RKO (cell line): ENCODE measurements at regions not wholly inside any gene's neighbourhood (a gene's known extent, or its start where the extent isn't known, plus 50 kb on each side); places are given as distances from the start of the nearest gene placed in this dataset.
"Not testable (repeated sequence)": the region's sequence is repeated elsewhere in the genome, so short reads cannot be mapped to it uniquely, and the experiment has no call there.

ENCODE experiments used
- DNase-seq: peaks from one replicate; pipeline ENCODE4 v3.0.0-alpha.2; 2016; ENCODE audit warnings: low spot score

DNA sequence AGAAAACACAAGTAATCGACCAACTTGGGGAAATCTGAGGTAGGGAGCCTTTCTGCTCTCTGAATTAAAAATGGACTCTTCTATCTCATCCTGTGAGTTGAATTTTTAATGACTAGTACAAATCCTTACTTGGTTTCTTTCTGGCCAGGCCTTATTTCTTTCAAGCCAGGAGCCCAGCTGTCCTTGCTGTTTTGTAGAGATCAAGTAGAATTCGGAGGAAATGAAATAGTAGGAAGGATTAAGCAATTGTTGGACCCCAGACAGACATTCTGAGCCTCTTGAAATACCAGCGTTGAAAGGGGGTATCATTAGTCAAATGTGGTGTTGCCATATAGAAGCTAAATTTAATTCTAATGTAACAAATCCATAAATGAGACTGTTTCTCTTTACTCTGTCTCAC, 53.7 kb upstream of the SMIM15 start:
- DNase-seq, result no peak

DNA sequence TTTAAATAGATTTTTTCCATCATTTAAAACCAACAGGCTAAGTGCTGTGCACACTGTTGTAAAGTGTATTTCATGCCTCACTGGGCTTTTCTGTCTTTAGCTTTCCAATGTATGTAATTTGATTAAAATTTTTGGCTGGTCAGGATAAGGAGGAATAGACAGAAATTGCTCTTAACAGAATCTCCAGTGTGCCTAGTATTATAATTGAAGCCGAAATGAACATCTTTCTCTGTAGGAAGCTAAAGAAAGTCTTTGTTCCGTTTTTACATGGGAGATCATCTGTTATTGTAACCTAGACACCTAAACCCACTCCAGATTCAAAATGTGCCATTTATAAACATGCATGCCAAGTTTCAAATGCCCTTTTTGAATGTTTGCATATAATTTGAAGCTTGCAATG, 54.5 kb upstream of the SMIM15 start:
- no peak for DNase-seq

DNA sequence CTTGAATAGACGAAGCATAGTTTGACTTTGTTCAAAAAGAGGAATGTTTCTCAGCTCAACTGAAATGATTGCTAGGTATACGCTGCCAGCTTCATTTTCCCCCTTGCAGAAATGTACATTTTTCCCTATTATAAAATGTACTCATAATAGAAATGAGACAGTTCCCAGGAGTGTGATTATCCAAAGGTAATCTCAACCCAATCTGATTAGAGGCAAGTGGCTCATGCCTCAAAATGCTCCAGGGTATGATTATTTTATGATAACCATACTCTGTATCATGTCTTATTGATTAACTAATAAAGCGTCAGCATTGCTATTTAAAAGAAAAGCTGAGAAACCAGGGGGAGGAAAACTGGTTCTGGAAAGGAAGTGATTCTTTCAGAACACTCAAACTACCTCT, 54.9 kb upstream of the SMIM15 start:
- no peak for DNase-seq

DNA sequence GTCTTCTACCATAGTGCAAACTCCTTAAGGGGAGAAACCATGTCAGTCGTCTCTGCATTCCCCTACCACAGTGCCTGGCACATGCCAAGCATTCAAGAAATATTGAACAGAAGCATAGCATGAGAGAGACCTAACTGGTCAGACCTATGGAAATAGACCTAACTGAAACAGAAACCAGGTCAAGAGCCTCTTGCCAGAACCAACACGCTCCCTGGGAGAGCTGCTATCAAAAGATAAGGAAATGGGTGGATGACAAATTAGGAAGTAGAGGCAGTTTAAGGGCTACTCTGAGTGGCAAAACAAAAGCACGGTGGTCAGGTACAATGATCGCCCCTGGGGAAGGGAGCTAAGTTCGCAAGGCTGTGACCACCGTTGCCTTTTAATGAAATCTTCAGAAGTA, 66.0 kb upstream of the SMIM15 start:
- no peak for DNase-seq

DNA sequence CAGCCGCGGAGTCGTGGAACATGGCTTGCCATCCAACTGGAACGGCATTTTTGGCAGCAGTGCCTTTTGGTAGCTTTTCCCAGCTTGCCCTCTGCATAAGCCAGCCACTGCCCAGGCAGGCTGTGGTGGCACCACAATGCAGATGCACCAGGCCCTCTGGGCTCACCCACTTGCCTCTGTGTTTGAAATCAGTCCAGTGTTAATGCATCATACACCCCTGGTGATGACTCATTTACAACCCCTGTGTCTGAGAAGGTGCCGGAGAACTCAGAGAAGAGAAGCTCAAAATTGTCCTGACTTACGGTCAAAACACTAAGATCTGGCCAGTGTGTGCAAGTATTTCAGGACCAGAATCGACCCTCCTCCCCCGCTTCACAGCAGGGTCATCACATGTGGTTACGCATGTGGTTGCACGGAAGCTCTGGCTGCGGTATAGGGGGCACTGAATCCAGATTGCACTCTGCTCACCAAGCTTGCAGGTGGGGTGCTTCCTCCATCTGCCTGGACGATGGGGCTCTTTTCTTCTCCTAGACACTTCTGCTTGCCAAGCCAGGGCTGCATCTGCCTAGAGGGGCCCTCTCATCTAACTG, 66.5 kb upstream of the SMIM15 start:
- peak; percentile 59 for DNase-seq

DNA sequence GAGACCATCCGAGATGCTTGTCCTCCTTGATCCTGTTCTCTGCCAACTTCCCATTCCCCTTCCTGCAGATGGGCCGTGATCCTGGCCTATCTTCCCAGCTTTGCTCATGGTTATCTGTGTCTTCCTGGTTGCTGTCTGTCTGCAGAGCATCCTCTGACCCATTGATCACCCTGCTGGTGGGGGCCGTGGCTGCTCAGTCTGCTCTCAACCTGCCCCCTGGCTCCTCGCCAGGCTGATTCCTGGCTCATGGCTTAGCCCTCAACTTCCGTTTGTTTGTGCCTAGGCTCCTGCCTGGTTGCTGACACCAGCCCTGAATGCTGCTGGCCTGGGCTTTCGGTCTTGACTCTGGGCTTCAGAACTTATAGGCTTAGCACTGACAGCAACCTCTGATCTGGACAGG, 67.1 kb upstream of the SMIM15 start:
- no peak for DNase-seq

DNA sequence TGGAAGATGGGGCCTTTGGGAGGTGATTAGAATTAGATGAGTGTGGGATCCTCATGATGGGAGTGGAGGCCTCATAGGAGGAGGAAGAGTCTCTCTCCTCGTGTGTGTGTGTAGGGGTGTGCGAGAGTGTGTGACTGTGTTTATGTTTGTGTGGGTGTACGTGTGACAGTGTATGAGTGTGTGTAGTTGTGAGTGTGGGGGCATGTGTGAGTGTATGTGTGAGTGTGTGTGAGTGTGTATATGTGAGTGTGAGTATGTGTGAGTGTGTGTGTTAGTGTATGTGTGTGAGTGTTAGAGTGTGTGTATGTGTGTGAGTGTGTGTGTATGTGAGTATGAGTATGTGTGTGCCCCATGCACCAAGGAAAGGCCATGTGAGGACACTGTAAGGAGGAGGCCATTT, 68.2 kb upstream of the SMIM15 start:
- DNase-seq, result no peak

DNA sequence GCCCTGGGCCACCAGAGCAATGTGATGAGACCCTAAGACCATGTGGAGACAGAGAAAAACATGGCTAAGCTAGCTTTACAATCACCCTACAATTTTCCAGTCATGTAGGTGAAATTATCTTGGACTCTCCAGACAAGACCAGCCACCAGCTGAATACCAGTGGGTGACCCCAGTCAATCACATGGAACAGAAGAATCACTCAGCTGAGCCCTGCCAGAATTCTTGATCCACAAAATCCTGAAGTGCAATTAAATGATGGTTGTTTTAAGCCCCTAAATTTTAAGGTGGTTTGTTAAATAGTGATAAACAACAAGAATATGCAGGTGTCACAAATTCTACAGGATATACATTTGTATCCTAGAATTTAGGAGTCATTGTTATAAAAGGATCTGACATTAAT, 69.5 kb upstream of the SMIM15 start:
- no peak for DNase-seq

DNA sequence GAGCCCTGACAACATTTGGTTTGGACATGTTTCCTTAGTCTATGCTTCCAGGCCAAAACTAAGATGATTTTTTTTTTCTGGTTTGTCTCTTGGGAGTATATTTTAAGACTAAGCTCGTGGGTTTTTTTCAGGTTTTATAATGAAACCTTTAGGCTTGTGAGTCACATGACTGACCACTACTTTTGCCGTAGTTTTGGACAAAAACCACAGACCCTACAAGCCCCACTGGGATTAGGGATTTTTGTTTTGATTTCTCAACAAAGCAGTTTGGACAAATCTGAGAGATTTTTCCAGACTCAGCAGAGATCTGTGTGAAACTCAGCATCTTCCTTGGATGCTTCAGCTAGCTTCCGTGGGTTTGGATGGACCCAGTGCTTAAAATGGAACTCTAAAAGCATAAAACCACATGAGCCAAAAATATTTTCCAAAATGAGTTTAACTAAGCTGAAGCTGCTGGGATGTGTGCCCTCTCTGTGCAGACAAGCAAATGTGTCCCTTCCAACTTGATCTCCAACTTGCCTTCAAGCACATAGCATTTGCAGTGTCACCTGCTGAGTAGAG, 70.3 kb upstream of the SMIM15 start:
- DNase-seq, result no peak

DNA sequence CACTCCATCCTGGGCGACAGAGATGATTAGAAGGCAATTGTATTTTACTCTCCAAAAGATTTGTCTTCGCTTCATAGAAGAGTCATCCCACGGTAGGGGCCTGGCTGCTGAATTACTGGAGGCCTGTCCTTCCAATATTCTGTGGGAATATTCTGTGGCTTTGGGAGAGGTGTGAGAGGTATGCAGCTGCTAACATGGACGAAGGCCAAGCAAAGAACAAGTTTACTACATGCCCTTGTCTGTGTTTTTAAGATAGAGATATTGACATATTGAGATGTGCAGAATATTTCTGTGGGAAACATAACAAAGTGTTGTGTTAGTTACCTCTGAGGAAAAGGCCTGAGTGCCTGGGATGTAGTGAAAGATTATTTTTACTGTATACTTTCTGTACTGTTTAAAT, 71.8 kb upstream of the SMIM15 start:
- DNase-seq, result no peak

DNA sequence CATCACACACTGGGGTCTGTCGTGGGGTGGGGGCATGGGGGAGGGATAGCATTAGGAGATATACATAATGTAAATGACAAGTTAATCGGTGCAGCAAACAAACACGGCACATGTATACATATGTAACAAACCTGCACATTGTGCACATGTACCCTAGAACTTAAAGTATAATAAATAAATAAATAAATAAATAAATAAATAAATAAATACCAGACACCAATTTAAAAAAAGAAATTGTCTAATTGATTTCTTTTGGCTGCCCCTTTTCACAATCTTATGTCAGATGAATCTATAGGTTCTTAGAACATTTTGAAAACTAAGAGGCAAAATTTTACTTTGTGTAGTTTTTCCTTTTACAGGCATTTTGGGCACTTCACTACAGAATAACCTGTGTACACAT, 74.4 kb upstream of the SMIM15 start:
- DNase-seq, result not testable (repeated sequence)

DNA sequence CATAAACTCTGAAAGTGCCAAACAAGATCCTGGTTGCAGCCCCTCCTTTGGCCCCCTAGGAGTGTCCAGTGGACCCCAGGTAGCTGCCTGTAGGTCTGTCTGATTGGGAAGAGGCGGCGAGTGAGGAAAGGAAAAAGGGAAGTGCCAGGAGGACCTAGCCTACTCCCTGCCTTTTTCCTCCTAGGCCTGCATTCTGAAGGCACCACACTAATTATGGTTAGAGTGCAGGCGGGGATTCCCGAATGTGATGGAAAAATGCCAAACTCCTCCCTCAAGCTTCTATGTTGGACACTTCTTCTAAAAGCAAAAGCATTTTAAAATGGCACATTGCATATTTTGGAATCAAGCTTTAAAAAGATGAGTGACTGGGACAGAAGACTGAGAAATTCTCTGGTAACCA, 83.2 kb upstream of the SMIM15 start:
- DNase-seq, result no peak

DNA sequence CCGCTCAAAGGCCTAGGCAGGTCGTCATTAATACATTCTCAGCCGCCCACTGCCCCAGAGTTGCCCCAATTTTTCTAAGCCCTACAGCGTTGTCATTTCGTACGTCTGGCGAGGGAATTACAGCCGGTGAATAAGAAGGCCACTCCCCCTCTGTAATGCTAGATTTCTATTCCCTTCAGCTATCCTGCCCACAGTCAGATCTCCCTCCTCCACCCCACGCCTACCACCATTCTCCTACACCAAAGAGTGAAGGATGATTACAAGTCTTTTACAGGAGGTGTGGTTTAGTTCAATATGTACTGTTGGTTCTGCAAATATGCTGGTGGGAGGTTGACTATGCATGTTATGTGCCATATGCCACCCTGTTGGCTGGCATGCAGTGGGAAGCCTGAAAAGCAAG, 83.7 kb upstream of the SMIM15 start:
- DNase-seq, result no peak

DNA sequence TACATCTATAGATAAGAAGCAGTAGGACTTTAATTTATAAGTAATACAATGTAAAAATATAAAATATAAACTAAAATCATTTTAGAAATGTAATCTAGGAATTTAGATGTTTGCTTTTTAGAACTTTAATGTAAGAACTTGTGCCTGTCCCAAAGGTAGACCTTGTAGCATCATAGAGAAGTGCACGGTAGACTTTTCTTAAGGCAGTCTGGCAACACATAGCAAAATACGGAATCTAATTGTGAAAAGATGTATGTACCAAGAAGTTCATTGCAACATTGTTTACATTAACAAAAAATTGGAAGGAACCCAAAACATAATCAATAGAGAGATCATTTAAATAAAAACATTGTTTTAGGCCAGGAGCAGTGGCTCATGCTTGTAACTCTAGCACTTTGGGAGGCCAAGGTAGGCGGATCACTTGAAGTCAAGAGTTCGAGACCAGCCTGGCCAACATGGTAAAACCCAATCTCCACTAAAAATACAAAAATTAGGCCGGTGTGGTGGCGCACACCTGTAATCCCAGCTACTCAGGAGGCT, 84.6 kb upstream of the SMIM15 start:
- no peak for DNase-seq

DNA sequence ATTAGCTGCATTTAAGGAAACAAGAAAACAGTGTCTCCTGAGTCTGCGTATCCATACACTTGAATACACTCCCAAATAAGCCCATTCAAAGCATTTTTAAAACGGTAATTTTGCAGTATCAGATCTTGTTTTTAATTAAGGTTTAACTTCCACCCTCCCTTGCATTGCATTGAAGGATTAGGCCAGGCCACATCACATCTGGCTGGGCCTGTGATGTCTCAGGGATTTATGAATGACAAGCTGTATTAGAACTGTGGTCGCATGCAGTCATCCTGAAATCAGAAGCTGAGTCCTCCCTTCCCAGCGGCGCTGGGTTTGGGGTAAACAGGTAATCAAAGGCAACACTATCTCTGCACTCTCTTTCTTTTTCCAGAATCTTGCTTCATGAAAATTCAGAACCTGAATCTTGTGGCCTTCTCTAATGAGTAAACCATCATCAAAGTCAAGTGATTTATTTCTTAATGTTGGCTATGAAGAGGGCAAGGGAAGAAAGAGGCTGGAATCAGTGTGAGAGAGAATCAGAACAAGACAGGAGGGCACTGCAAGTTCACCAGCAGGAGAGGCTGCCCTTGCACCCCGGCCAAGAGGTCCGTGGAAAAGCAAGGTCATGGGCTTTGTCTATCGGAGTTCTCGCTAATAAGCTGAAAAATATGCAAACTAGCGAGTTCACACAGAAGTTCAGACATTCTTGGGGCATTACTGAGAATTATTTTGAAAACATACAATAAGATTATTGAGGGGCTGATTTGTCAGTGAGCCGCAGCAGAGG, 80.0 kb upstream of the ZSWIM6 start:
- DNase-seq, result no peak

DNA sequence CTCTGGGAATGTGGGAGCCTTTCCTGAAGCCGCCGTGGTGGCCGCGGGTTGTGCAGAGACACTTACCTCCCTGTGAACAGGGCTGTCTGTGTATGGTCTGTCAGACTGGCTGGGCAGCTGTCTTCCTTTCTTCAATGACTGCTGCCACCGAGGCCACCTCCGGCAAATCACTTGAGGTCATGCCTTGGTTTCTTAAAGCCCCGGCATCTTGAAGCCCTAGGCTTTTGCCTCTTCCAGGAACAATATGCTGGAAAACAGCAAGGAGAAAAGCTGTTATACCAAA, 79.5 kb upstream of the ZSWIM6 start:
- DNase-seq, result no peak

DNA sequence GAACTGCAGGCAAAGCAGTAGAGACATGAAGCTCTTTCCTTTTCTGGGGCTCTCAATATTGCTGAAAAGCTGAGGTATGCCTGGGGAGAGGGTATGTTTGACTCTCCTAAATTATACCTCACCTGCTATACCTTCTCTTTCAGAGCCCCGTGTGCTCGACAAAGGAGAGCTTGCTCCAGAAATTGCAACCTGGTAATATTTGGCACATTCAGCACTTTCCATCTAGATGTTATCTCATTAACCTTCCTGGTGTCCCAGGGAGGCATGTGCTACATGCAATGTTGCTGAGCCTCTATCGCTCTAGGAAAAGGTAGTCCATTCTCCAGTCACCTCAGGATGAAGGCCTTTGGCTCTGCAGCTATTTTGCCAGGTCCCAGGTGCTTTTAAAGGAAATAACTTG, 78.5 kb upstream of the ZSWIM6 start:
- DNase-seq, result no peak

DNA sequence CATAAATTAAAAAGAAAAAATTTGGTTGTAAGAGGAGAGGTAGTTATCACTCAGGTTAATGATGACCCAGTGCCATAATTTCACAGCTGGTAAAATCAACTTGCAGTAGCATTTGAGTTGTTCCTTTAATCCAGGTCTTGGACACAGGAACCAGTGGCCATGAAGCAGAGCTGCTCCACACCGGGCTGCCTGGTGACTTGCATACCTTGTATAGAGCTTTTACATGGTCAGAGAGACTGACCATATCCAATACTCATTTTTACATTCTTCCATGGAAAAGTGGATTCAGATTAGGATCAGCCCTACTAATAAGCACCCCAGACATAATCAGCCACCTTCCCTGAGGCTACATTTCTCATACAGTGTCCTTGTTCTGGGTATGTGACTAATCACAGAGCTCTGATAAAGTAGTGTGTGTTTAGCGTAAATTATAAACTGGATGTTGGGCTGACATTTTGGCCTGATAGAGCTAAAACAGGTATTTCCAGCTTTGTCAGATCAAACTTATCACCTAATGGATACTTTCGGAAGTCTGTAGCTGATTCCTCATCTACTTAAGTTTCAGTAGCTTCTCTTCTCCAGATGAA, 77.0 kb upstream of the ZSWIM6 start:
- no peak for DNase-seq

DNA sequence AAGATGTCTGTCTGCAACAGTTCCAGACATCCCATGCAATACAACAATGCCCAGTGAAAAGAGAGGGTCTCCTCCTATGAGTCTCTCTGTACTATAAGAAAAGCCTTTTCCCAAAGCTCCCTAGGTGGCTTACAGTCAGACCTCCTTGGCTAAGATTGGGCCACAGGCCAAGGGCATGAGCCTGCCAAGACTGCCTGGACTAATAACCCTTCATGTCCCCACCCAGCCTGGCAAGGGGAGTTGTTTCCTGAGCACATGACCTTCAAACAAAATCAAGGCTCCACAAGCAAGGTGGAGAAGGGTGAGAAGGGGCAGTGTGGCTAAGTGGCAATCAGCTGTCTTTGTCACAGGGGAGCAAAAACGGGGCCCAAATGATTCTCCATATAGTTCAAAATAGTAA, 75.6 kb upstream of the ZSWIM6 start:
- DNase-seq, result no peak

DNA sequence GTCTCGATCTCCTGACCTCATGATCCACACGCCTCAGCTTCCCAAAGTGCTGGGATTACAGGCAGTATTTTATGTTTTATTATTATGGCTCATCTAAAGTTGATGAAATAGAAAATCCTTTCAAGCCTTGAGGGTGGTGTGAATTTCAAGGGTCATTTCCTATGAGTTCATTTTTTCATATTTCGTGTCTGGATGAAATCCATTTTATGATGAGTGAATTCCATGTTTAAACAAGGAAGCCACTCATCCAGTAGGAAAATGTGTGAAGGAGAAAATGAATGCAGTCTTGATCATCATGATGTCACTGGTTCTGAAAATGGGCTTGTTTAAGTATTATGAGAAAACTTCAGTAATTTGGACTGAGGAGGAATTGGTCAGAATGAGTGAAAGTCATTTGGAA, 74.6 kb upstream of the ZSWIM6 start:
- peak; percentile 30 for DNase-seq

DNA sequence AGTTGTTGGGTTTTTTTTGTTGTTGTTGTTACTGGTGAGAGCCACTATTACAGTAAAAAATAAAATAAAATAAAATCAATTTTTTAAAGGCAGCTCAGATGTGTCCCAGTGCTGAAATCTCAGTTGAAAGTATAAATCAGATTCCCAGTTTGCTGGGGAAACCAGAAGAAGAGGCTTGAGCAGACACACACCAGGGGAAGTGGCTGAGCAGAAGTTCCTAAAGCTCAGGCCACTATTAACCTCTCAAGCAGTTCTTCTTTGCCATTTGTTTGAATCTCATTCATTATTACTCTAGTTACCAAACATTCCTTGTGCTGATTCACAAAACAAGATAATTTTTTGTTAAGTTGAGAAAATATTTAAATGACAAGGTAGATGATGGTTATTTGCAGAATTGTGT, 70.9 kb upstream of the ZSWIM6 start:
- no peak for DNase-seq

DNA sequence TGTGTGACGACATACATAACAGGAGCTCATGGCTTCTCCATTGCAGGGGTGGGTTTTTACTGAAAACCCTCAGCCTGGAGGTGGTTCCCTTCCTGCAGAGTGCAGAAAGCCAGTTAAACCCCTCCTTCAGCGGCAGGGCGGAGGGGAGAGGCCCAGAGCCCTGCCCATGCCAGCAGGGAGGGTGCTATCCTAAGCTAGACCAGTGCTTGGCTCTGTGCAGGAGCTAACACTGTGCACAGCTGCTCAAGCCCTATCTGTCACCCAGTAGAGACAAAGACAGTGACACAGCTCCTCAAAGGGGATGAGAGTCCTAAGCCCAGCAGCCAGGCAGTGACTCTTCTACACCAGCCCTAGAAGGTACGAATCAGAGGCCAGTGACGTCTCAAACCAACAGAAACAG, 70.0 kb upstream of the ZSWIM6 start:
- DNase-seq, result no peak

DNA sequence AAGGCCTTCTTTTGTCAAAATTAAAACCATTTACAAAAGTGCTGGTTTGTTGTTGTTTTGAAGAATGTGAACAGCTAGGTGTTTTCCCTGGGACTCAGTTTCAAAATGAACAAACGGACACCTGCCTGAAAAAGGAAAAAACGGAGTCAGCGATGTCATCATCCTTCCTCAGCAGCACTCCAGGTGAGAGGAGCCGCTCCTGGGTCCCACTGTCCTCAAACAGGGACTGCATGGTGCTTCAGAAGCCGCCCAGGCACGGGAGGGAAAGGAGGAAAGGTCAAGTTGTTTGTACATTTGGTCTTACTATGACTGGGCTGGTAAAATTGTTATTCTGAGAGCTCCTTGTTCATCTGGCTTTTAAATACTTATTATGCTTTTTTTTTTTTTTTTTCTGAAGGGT, 69.0 kb upstream of the ZSWIM6 start:
- no peak for DNase-seq
